ENCODE measurements at regions not wholly inside any gene's neighbourhood (a gene's known extent, or its start where the extent isn't known, plus 50 kb on each side); places are given as distances from the start of the nearest gene placed in this dataset.

- TF ChIP-seq POLR2AphosphoS5 (IDR thresholded peaks at IDR 0.05) (no peak), POLR2A (IDR thresholded peaks at IDR 0.05) (no peak)
Observed at GRCh38 chr17:5931616-5932015, 138.6 kb upstream of the WSCD1 start.

Data from gastroesophageal sphincter (tissue), 2 donors.